HG03280 (cell line): ENCODE measurements at regions not wholly inside any gene's neighbourhood (a gene's known extent, or its start where the extent isn't known, plus 50 kb on each side); places are given as distances from the start of the nearest gene placed in this dataset.

Experiments
- ATAC-seq: cut with Tn5 transposase; IDR thresholded peaks from one replicate; pipeline ENCODE4 v1.9.1; 2021; ENCODE audit warnings: mild to moderate bottlenecking, moderate library complexity; ENCODE audit not compliant: unreplicated experiment

DNA sequence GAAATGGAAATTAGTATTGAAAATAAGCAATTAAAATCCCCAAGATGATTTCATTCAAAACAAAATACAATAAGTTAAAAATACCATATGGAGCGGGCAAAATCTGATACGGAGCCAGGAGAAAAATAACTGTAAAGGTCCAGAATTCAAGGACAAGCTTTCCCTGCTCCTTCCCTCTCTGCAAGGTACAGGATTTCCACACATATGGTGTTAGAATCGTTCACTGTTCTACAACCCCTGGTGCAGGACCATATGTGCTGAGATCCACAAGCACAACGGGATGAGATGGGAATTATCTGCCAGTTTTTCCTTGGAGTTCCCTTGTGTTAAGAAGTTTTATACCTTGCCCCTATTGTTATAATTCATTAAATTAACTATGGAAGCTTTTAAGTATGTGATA, 94.7 kb upstream of the DMAC1 start:
- no peak for ATAC-seq

DNA sequence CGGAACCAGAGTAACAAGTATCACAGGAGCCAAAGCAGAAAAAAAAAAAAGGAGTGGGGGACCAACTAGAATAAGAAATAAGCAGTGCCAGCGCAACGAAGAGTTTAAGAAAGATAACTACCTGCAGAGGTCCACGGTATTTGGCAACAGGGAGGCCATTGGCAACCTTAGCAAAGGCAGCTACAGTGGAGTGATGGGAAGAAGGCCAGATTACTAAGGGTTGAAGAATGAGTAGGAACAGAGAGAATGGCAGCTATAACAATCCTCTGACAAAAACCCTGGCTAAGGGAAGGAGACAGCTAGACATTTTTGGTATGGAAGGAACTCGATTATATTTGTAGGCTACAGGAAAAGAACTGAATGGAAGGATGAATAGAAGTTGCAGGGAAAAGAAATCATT, 93.4 kb upstream of the DMAC1 start:
- ATAC-seq, result no peak

DNA sequence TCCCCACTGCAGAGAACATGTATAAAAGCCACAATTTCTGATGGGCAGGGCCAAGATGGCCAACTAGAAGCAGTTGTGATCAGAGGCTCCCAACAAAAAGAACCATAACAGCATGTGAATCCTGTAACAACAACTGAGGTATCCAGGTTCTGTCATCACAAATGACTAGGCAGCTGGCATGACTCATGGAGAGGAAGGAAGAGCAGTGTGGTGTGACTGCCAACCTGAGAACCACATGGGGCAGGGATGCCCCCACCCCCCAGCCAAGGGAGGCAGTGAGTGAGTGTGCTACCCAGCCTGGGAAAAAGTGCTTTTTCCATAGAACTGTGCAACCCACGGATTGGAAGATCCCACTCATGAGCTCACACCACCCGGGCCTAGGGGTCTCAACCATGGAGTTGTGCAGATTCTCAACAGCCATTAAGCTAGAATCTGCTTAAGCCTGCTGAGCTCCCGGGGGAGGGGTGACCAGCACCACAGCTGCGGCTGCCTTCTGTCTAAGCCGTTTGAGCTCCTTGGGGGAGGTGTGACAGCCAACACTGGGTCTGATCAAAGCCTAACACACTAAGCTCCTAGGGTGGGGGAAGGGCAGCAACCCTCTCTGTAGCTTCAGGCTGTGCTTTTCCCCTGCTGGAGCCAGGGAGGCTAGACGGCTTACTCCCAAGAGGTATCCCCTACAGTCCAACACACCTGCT, 80.1 kb upstream of the DMAC1 start:
- no peak for ATAC-seq

- no peak for ATAC-seq
Measured at GRCh38 chr9:7871977-7872730, 72.6 kb upstream of the DMAC1 start.

- ATAC-seq, result no peak
Measured at GRCh38 chr9:7869340-7869739, 69.8 kb upstream of the DMAC1 start.

GRCh38 chr9:7862170-7862569, 62.6 kb upstream of the DMAC1 start:
- ATAC-seq, result no peak

GRCh38 chr9:7861086-7861485, 61.5 kb upstream of the DMAC1 start:
- ATAC-seq, result no peak

GRCh38 chr9:7860335-7860709, 60.7 kb upstream of the DMAC1 start:
- no peak for ATAC-seq

DNA sequence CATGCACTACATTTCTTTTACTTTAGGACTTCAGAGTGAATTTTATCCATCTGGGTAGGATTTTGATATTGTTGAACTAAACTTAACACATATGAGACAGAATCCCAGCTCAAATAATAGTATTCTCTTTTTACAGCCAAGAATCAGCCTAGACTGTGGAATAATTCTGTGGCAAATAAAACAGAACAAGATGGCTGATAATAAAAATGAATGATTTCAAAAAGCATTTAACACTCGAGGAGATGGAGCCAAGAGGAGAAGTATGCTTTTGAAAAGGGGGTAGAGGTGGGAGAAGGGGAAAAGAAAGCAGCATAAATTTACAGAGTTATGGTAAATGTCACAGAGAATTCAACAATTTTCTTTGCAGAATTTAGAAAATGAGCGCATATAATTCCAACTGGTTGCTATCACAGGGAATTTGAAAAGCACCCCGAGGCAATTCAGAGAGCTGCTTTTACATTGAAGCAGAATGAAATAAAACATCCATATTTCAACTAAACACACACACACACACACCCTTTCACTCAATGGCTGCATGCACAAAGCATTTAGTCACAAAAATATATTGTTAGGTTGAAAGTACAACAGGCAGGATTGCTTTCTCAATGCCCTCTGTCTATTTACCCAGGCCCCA, 60.2 kb upstream of the DMAC1 start:
- ATAC-seq, result no peak

DNA sequence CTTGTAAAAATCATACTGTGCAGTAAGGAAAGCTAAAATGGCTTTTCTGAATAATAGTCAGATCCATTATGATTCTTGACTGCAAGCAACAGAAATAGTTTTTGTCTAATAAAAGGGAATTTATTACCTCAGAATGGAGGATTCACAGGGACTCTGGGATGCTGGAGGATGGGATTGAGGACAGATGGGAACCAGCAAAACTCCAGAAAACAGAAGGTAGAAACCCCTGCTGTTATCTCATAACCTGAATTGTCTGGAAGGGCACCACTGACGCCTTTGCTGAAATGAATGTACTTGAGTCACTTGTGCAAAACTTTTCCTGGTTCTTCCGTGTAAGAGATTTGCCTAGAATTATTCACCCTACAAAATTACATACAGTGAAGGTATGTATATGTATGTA, 58.6 kb upstream of the DMAC1 start:
- ATAC-seq, result no peak

DNA sequence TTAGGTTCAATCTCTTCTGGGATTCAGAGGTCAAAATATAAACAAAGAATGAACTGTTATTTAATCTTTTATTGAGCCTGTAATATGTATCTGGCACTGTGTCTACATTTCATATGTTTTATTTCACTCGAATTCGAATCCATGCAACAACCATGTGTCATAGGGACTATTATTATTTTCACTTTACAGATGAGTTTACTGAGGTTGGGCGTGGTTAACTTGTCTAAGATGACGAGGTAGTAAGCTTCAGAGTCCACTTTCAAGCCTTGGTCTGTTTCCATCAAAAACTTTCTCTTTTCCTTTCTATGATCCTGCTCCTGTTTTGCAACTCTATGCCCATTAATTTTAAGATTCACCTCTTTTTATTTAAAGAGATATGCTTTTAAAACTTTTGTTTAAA, 55.2 kb upstream of the DMAC1 start:
- no peak for ATAC-seq
